ENCODE measurements at regions not wholly inside any gene's neighbourhood (a gene's known extent, or its start where the extent isn't known, plus 50 kb on each side); places are given as distances from the start of the nearest gene placed in this dataset.

DNA sequence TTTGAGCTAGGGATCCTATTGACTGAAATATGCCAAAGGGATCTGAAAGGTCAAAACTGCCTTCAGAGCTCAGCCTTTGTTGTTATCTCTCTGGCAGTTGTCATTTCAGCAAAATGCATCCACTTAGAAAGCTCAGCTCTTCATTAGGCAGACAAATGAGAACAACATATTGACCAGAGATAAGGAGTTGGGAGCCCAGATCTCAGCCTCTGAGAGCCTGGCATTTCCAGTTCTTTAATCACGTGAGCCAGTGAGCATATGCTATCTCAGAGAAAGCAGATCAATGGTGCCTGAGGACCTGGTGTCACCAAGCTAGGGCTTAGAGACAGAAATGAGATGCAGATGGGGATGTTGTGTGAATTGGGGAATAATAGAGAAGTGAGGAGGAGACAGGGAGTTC lies 101.1 kb downstream of the DAD1 start:
- no peak for ATAC-seq (ENCODE audit: low FRiP score in 2 of 2)
- TF ChIP-seq, protein P1, sequence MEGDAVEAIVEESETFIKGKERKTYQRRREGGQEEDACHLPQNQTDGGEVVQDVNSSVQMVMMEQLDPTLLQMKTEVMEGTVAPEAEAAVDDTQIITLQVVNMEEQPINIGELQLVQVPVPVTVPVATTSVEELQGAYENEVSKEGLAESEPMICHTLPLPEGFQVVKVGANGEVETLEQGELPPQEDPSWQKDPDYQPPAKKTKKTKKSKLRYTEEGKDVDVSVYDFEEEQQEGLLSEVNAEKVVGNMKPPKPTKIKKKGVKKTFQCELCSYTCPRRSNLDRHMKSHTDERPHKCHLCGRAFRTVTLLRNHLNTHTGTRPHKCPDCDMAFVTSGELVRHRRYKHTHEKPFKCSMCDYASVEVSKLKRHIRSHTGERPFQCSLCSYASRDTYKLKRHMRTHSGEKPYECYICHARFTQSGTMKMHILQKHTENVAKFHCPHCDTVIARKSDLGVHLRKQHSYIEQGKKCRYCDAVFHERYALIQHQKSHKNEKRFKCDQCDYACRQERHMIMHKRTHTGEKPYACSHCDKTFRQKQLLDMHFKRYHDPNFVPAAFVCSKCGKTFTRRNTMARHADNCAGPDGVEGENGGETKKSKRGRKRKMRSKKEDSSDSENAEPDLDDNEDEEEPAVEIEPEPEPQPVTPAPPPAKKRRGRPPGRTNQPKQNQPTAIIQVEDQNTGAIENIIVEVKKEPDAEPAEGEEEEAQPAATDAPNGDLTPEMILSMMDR (IDR thresholded peaks at IDR 0.05) = no peak
- TF ChIP-seq POLR2AphosphoS5 (IDR thresholded peaks at IDR 0.05) = no peak

DNA sequence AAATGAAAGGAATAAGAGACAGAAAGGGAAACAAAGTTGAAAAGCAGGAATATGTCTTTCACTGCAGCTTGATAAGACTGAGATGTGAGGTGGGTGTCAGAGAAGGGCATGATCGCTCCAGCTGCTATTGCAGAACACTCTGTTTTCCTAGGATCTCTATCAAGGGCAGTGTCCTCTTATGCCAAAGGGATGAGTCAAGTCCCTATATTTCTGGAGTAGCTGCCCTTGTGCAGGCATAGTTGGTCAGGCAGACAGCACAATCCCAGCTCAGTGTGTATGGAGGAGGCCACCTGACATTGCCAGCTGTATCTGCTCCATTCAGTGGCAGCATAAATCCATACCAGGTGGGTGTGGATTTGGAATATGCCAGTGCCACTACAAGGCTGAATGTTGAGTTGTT lies 101.6 kb downstream of the DAD1 start:
- 77 to 100% methylated on average over 1 of the region's 1 CpG for WGBS, 2 donors
- H3K36me3 ChIP-seq = no peaks in the 10 kb centered on the region
- no peaks in the 10 kb centered on the region for H3K9me3 ChIP-seq
- no peak overlapping the region for H3K4me3 ChIP-seq
- no peak overlapping the region for H3K27ac ChIP-seq
- no peaks in the 10 kb centered on the region for H3K27me3 ChIP-seq
- no peaks in the 10 kb centered on the region for H3K4me1 ChIP-seq
- no peak for DNase-seq
- TF ChIP-seq POLR2A (IDR thresholded peaks at IDR 0.05) (no peak), EP300 (IDR thresholded peaks at IDR 0.05) (no peak), POLR2AphosphoS5 (IDR thresholded peaks at IDR 0.05) (no peak)
- TF ChIP-seq, protein P1 (IDR thresholded peaks at IDR 0.05) = no peak
- no peak for ATAC-seq (ENCODE audit: low FRiP score in 2 of 2)

More for the DNA sequence above, 101.1 kb downstream of the DAD1 start:
- H3K4me1 ChIP-seq = no peaks in the 10 kb centered on the region
- no peaks in the 10 kb centered on the region for H3K27me3 ChIP-seq
- no peak overlapping the region for H3K4me3 ChIP-seq
- WGBS, 2 donors = 48 to 81% methylated on average over 1 of the region's 1 CpG
- DNase-seq = no peak
- H3K27ac ChIP-seq = no peak overlapping the region
- H3K9me3 ChIP-seq = no peaks in the 10 kb centered on the region
- no peaks in the 10 kb centered on the region for H3K36me3 ChIP-seq

DNA sequence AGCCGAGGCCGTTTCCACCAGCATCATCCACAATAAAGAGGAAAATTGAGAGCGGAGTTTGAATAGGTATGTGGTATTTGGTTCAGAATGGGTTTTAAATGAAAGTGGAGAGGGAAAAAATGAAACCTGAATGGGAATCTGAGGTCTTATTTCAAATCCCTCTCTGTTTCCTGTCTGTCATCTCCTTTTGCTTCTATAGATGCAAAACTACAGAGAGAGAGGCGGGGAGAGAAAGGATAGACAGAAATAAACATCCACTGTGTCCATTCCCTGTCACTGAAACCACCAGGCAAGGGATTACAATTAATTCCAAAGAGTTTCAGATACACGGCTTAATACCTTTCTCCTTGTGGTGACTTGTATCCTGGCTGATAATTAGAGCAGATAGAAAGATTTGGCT lies 102.3 kb downstream of the DAD1 start:
- no peak for ATAC-seq (ENCODE audit: low FRiP score in 2 of 2)
- H3K9me3 ChIP-seq = no peaks in the 10 kb centered on the region
- no peak for DNase-seq
- TF ChIP-seq, protein P1 (IDR thresholded peaks at IDR 0.05) = no peak
- TF ChIP-seq EP300 (IDR thresholded peaks at IDR 0.05) = no peak
- no peak for TF ChIP-seq POLR2A (IDR thresholded peaks at IDR 0.05)
- TF ChIP-seq POLR2AphosphoS5 (IDR thresholded peaks at IDR 0.05) = no peak
- H3K27ac ChIP-seq = no peak overlapping the region
- no peaks in the 10 kb centered on the region for H3K27me3 ChIP-seq
- H3K4me3 ChIP-seq = no peak overlapping the region
- no peaks in the 10 kb centered on the region for H3K36me3 ChIP-seq
- no peaks in the 10 kb centered on the region for H3K4me1 ChIP-seq
- 76 to 88% methylated on average over 5 of the region's 5 CpGs for WGBS, 2 donors

DNA sequence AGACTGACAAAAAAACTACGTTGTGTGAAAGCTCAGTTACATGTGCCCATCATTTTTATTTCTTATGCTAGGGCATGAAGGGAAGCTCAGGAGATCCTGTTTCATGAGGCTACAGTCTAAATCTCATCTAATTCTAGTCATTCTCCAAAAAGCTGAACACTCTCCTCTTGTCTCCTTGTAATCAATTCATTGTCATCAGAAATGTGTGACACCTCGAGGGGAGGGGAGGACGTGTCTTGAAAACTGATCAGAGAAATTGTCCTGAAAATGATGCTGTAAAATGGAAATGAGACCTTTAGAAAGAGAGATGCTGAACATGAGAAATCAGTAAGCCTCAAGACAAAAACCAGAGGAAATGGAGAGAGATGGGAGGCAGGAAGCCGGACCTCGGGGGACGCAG lies 103.4 kb downstream of the DAD1 start:
- Histone ChIP-seq H3K4me3 (no peak overlapping the region), H3K27ac (no peak overlapping the region), H3K4me1 (no peaks in the 10 kb centered on the region), H3K9me3 (no peaks in the 10 kb centered on the region), H3K27me3 (no peaks in the 10 kb centered on the region), H3K36me3 (no peaks in the 10 kb centered on the region)
- TF ChIP-seq, protein P1 (IDR thresholded peaks at IDR 0.05) = no peak
- TF ChIP-seq POLR2AphosphoS5 (IDR thresholded peaks at IDR 0.05) (no peak), EP300 (IDR thresholded peaks at IDR 0.05) (no peak), POLR2A (IDR thresholded peaks at IDR 0.05) (no peak)
- WGBS, 2 donors = 71 to 80% methylated on average over 6 of the region's 6 CpGs
- ATAC-seq (ENCODE audit: low FRiP score in 2 of 2) (no peak), DNase-seq (no peak)

DNA sequence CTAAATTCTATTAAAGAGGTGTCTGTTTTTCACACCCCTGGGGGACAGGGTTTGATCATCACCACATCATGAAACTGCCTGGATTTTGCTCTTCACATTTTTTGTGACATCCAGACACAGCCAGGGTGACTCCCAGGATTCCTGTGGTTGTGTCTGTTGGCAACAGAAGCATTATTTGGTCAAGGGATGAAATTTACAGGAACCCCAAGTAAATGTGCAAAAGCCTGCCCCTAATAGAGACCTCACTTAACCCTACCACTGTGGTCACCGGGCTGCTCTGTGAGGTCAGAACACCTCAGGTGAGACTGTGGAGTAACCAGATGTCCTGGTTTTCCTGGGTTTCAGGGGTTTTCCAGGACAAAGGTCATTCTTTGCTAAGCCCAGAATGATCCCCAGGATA lies 103.8 kb downstream of the DAD1 start:
- ATAC-seq (ENCODE audit: low FRiP score in 2 of 2) (peak in 1 of 2 donors; percentile 67), DNase-seq (no peak)
- TF ChIP-seq POLR2A (IDR thresholded peaks at IDR 0.05) (no peak), EP300 (IDR thresholded peaks at IDR 0.05) (no peak), POLR2AphosphoS5 (IDR thresholded peaks at IDR 0.05) (no peak)
- TF ChIP-seq, protein P1 (IDR thresholded peaks at IDR 0.05) = no peak
- Histone ChIP-seq H3K4me3 (no peak overlapping the region), H3K9me3 (no peaks in the 10 kb centered on the region), H3K4me1 (no peaks in the 10 kb centered on the region), H3K36me3 (no peaks in the 10 kb centered on the region), H3K27me3 (no peaks in the 10 kb centered on the region), H3K27ac (no peak overlapping the region)
- 71 to 82% methylated on average over 1 of the region's 1 CpG for WGBS, 2 donors

Measured in upper lobe of left lung (tissue), 6 donors.